WERI-Rb-1 (cell line): ENCODE measurements at regions not wholly inside any gene's neighbourhood (a gene's known extent, or its start where the extent isn't known, plus 50 kb on each side); places are given as distances from the start of the nearest gene placed in this dataset.

Source experiments
- DNase-seq: peaks from one replicate; pipeline ENCODE4 v3.0.0-alpha.2; 2020
- H3K27ac ChIP-seq: fragments of 250-450 bp; sonication (Bioruptor Pico); 2 replicates; pipeline ENCODE4 v1.5.1; 2020; ENCODE audit warnings: mild to moderate bottlenecking, moderate library complexity
- H3K27me3 ChIP-seq: fragments of 250-450 bp; sonication (Bioruptor Pico); 2 replicates; pipeline ENCODE4 v1.5.1; 2021; ENCODE audit warnings: mild to moderate bottlenecking, low read depth, moderate library complexity; ENCODE audit not compliant: insufficient read depth, severe bottlenecking
- H3K36me3 ChIP-seq: fragments of 250-450 bp; sonication (Bioruptor Pico); 2 replicates; pipeline ENCODE4 v1.5.1; 2020; ENCODE audit warnings: mild to moderate bottlenecking, moderate library complexity
- H3K4me3 ChIP-seq: 2 replicates; pipeline ENCODE4 v1.5.1; 2011; ENCODE audit warnings: low read depth, mild to moderate bottlenecking, control low read depth, low read length
- H3K9me3 ChIP-seq: fragments of 250-450 bp; sonication (Bioruptor Pico); 2 replicates; pipeline ENCODE4 v1.5.1; 2021; ENCODE audit warnings: mild to moderate bottlenecking, moderate library complexity; ENCODE audit not compliant: severe bottlenecking
- CTCF ChIP-seq: IDR thresholded peaks from 2 replicates; pipeline ENCODE4 v1.5.1; 2011; ENCODE audit warnings: low read depth, mild to moderate bottlenecking, control low read depth, inconsistent platforms, low read length

GRCh38 chr13:31867709-31868108 lies 128.4 kb downstream of the RXFP2 start:
- H3K9me3 ChIP-seq = no peaks in the 10 kb centered on the region
- no peaks in the 10 kb centered on the region for H3K27me3 ChIP-seq
- no peak for DNase-seq
- no peak overlapping the region for H3K4me3 ChIP-seq
- peaks cover 5% of the 10 kb centered on the region for H3K36me3 ChIP-seq
- no peak for TF ChIP-seq CTCF
- H3K27ac ChIP-seq = no peak overlapping the region

DNA sequence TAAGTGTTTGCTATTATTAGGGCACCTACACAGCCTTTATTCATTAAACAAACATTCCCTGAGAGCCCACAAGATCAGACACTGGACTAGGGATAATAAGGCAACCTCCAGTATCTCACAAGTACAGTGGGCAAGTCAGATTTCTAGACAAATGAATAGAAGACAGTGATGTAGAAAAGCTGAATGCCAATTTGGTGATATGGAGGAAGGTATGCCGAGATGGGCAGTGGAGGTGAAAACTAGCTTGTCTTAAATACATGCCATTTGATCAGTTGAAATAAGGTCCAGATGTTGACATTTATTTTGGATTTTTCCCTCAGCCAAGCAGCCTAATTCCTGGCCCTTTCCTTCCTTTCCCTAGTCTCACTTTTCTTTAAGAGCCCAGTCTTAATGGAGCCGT lies 130.3 kb downstream of the RXFP2 start:
- no peak overlapping the region for H3K4me3 ChIP-seq
- H3K9me3 ChIP-seq = no peaks in the 10 kb centered on the region
- no peak overlapping the region for H3K27ac ChIP-seq
- no peak for TF ChIP-seq CTCF
- no peak for DNase-seq
- H3K36me3 ChIP-seq = no peaks in the 10 kb centered on the region
- no peaks in the 10 kb centered on the region for H3K27me3 ChIP-seq

- TF ChIP-seq CTCF = no peak
- Histone ChIP-seq H3K27ac (no peak overlapping the region), H3K36me3 (no peaks in the 10 kb centered on the region), H3K27me3 (no peaks in the 10 kb centered on the region), H3K4me3 (no peak overlapping the region), H3K9me3 (no peaks in the 10 kb centered on the region)
- no peak for DNase-seq
Measured at GRCh38 chr13:31870511-31870910, 131.2 kb downstream of the RXFP2 start.

- H3K4me3 ChIP-seq = no peak overlapping the region
- no peaks in the 10 kb centered on the region for H3K9me3 ChIP-seq
- no peak overlapping the region for H3K27ac ChIP-seq
- DNase-seq = no peak
- TF ChIP-seq CTCF = no peak
- no peaks in the 10 kb centered on the region for H3K36me3 ChIP-seq
- H3K27me3 ChIP-seq = no peaks in the 10 kb centered on the region
Measured at GRCh38 chr13:31873145-31873544, 133.8 kb downstream of the RXFP2 start.

DNA sequence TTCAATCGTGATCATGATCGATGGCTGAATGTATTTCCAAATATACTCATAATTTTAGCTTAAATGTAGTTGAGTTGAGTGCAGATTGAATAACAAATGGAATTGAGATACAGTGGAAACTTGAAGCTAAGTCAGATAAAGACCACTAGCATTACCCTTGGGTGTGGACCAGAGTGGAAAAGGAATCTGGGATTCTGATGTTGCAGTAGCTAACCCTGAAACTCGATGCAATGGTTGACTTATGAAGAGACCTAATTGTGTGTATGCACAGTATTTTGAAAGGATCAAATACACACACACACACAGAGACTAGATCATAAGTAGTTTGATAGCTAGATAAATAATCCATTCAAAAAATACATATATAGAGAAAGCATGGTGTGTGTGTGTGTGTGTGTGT lies 135.8 kb downstream of the RXFP2 start:
- no peak overlapping the region for H3K4me3 ChIP-seq
- no peaks in the 10 kb centered on the region for H3K27me3 ChIP-seq
- no peaks in the 10 kb centered on the region for H3K36me3 ChIP-seq
- H3K27ac ChIP-seq = no peak overlapping the region
- no peak for DNase-seq
- no peaks in the 10 kb centered on the region for H3K9me3 ChIP-seq
- TF ChIP-seq CTCF = no peak

DNA sequence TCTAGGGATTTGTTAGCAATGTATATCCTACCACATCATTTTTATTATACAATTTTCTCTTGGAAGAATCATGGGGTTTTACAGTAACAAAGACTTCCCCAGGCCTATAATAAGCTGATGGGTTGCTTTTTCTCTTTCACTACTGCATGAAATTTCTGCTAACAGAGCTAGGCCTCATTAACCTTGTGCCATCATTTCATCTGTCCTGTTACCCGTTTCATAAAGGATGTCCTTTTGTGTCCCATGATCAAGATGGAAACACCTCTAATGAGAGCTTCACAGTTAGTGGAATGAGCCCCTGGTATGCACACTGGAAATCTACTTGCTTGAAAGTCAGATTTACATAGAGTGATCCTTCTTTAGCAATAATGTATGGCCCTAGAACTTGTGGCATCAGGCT lies 138.7 kb downstream of the RXFP2 start:
- TF ChIP-seq CTCF = no peak
- H3K27ac ChIP-seq = no peak overlapping the region
- H3K27me3 ChIP-seq = no peaks in the 10 kb centered on the region
- H3K4me3 ChIP-seq = no peak overlapping the region
- H3K36me3 ChIP-seq = no peaks in the 10 kb centered on the region
- no peaks in the 10 kb centered on the region for H3K9me3 ChIP-seq
- DNase-seq = no peak
